ENCODE measurements at regions not wholly inside any gene's neighbourhood (a gene's known extent, or its start where the extent isn't known, plus 50 kb on each side); places are given as distances from the start of the nearest gene placed in this dataset.

DNA sequence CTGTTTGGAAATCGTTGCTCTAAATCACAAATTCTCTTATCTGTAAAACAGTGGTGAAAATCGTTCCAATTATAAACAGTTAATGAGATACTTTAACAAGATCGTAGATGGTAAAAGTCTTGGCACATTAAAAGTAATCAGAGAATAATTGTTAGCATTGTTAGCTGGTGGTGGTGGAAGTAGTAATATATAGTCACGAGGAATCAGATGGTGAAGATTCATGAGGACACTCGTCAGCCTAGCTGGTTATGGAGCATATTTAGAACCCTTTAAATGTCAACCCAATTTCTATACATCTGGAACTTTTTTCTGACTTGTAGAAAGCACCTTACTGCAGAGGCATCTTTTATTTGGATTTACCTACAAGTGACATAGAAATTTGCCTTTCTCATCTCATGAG lies 190.8 kb downstream of the TLE1 start:
- H3K4me3 ChIP-seq (ENCODE audit: low read depth, low read length), result no peak overlapping the region
- no peak for DNase-seq (ENCODE audit: low read depth)
- no peak for TF ChIP-seq POLR2A (IDR thresholded peaks at IDR 0.05; ENCODE audit: extremely low read depth, insufficient read length)
- TF ChIP-seq, protein P1, sequence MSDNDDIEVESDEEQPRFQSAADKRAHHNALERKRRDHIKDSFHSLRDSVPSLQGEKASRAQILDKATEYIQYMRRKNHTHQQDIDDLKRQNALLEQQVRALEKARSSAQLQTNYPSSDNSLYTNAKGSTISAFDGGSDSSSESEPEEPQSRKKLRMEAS (IDR thresholded peaks at IDR 0.05; ENCODE audit: low read depth, low read length), result no peak
- TF ChIP-seq, protein P2, sequence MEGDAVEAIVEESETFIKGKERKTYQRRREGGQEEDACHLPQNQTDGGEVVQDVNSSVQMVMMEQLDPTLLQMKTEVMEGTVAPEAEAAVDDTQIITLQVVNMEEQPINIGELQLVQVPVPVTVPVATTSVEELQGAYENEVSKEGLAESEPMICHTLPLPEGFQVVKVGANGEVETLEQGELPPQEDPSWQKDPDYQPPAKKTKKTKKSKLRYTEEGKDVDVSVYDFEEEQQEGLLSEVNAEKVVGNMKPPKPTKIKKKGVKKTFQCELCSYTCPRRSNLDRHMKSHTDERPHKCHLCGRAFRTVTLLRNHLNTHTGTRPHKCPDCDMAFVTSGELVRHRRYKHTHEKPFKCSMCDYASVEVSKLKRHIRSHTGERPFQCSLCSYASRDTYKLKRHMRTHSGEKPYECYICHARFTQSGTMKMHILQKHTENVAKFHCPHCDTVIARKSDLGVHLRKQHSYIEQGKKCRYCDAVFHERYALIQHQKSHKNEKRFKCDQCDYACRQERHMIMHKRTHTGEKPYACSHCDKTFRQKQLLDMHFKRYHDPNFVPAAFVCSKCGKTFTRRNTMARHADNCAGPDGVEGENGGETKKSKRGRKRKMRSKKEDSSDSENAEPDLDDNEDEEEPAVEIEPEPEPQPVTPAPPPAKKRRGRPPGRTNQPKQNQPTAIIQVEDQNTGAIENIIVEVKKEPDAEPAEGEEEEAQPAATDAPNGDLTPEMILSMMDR (IDR thresholded peaks at IDR 0.05; ENCODE audit: low read depth, low read length), result no peak

DNA sequence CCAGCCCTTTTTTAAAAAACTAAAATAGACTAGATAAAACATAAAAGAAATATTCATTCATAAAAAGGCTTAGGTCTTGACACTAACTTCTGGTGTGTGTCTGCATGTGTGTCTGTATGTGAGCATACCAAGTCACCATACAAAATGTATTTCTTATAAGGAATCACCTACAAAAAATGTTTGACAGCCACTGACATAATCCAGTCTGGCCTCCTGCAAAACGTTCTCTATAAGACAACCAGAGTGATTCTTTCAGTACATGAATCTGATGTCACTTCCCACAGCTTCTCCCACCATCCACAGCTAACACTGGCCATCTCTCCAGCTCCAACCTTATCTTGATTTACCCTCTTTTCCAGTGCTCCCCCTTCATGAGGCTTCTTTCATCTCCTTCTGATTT lies 192.3 kb downstream of the TLE1 start:
- H3K4me3 ChIP-seq (ENCODE audit: low read depth, low read length), result no peak overlapping the region
- TF ChIP-seq MYC (IDR thresholded peaks at IDR 0.05; ENCODE audit: low read depth, low read length), result no peak
- no peak for TF ChIP-seq POLR2A (IDR thresholded peaks at IDR 0.05; ENCODE audit: extremely low read depth, insufficient read length)
- TF ChIP-seq, protein P1 (IDR thresholded peaks at IDR 0.05; ENCODE audit: low read depth, low read length), result no peak
- TF ChIP-seq, protein P2 (IDR thresholded peaks at IDR 0.05; ENCODE audit: low read depth, low read length), result no peak
- DNase-seq (ENCODE audit: low read depth), result no peak

DNA sequence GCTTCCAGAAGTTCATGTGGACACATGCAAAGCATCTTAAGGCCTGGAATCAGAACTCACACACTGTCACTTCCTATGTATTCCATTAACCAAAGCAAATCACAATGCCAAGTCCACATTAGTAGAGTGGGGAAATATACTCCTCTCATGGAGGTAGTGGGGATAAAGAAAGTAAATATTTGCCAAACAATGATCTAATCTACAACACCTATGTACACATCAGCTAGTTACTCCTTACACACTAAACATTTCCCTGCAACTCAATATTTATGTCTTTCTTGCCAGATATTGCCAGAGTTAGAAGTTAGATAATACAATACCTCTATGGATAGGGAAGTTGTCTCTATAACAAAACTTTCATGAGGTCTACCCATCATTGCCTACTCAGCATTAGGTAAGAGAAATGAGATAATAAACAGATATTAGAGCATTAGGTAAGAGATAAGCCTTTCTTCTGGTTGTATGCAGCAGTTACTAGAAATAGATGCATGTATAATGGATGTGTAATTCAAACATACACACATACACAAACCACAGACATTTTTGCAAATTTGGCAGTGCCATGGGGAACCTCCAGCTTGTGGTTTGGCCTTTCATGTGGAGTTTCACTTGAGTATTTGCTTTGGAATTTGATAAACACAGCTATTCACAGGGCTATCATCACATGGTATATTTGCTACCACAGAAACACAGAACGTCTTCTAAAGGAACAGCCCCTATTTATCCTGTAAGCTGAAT lies 196.5 kb downstream of the TLE1 start:
- TF ChIP-seq, protein P1 (IDR thresholded peaks at IDR 0.05; ENCODE audit: low read depth, low read length), result no peak
- TF ChIP-seq MYC (IDR thresholded peaks at IDR 0.05; ENCODE audit: low read depth, low read length) (no peak), POLR2A (IDR thresholded peaks at IDR 0.05; ENCODE audit: extremely low read depth, insufficient read length) (no peak)
- TF ChIP-seq, protein P2 (IDR thresholded peaks at IDR 0.05; ENCODE audit: low read depth, low read length), result no peak
- DNase-seq (ENCODE audit: low read depth), result no peak
- no peak overlapping the region for H3K4me3 ChIP-seq (ENCODE audit: low read depth, low read length)

DNA sequence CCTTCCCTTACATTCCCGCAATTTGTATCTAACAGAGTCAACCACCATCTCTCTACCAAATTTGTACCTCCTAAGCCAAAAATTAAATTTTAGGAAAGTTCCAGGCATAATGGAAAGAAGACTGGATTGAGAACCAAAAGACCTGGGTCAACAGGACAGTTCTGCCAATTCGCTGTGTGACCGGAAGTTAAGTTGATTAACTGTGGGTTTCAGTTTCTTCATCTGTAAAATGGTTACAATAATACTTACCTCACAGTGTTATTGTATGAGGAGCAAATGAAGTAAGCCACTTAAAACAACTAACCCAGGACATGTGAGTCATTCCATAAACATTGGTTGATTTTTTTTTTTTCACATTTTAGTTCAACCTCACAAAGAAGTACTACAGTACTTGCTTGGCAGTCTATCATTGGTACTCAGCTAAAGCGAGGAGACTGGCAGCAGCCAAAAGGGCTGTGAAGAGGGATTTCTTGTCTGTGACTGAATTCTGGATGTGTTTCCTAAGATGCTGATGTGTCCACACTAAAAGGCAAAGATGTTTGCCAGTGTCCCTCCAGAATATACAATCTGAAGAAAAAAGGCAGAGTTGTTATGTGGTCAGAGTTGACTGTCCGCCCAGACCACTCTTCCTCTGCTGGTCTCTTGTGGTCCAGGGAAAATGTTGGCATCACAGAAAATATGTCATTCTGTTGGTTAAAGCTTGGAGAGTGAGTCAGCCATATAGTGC lies 198.6 kb downstream of the TLE1 start:
- TF ChIP-seq POLR2A (IDR thresholded peaks at IDR 0.05; ENCODE audit: extremely low read depth, insufficient read length) (no peak), MYC (IDR thresholded peaks at IDR 0.05; ENCODE audit: low read depth, low read length) (no peak)
- TF ChIP-seq, protein P1 (IDR thresholded peaks at IDR 0.05; ENCODE audit: low read depth, low read length), result no peak
- TF ChIP-seq, protein P2 (IDR thresholded peaks at IDR 0.05; ENCODE audit: low read depth, low read length), result no peak
- no peak for DNase-seq (ENCODE audit: low read depth)
- no peak overlapping the region for H3K4me3 ChIP-seq (ENCODE audit: low read depth, low read length)

DNA sequence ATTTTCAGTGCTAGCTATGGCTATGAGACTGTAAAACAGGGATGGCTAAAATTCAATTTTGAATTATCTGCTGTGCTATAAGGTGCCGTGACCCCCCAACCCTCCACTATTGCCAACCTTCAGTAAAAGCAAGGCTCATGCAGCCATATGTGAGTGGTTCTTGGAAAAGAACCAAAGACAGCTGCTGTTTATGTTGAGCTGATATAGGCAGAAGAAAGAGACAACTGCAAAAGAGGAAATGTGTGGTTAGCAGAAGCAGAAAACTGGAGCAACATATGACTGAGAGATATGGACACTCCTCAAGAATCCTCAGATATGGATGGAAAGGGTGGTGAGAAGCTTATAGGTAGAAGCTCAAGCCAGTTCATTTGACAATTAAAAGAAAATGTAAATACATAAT lies 200.3 kb downstream of the TLE1 start:
- no peak for DNase-seq (ENCODE audit: low read depth)
- TF ChIP-seq, protein P2 (IDR thresholded peaks at IDR 0.05; ENCODE audit: low read depth, low read length), result no peak
- TF ChIP-seq POLR2A (IDR thresholded peaks at IDR 0.05; ENCODE audit: extremely low read depth, insufficient read length) (no peak), MYC (IDR thresholded peaks at IDR 0.05; ENCODE audit: low read depth, low read length) (no peak)
- TF ChIP-seq, protein P1 (IDR thresholded peaks at IDR 0.05; ENCODE audit: low read depth, low read length), result no peak
- no peak overlapping the region for H3K4me3 ChIP-seq (ENCODE audit: low read depth, low read length)
